HepG2 (cell line): ENCODE measurements at regions not wholly inside any gene's neighbourhood (a gene's known extent, or its start where the extent isn't known, plus 50 kb on each side); places are given as distances from the start of the nearest gene placed in this dataset.

Experiments used
- ATAC-seq: fragments of 200-7000 bp; cut with Tn5 transposase; 3 replicates; pipeline ENCODE4 v1.9.1; 2020; ENCODE audit warnings: mild to moderate bottlenecking, moderate library complexity
- BruUV-seq: library from RNA; stranded (reverse); fragments of 400-500 nt; replicated peaks from 2 replicates; lab custom pipeline; 2021; lab: Mats Ljungman, UMichigan
- CTCF ChIA-PET: fragments of 300-600 bp; formaldehyde crosslinking; extraction: SDS; loops from one replicate; lab custom pipeline; 2021; ENCODE audit warnings: low total read pairs, inconsistent platforms, low intra/inter-chr PET ratio; lab: Yijun Ruan, JAX
- POLR2A ChIA-PET: fragments of 350-600 bp; sonication (Branson Sonifier 250); formaldehyde crosslinking; loops from one replicate; lab custom pipeline; 2020; ENCODE audit warnings: antibody characterized with exemption, inconsistent platforms; lab: Yijun Ruan, JAX
- DNase-seq: peaks from one replicate; pipeline ENCODE4 v3.0.0-alpha.2; 2015; ENCODE audit warnings: low spot score
- FAIRE-seq: peaks from 3 replicates; lab custom pipeline; 2011; peaks lifted over from hg19 to GRCh38; lab: Jason Lieb, UNC
- H2AFZ ChIP-seq: one replicate; pipeline ENCODE4 v1.6.1; 2011; ENCODE audit warnings: low read length, inconsistent platforms
- H3K27ac ChIP-seq: fragments of 300-600 bp; 3 replicates; pipeline ENCODE4 v1.8.0; 2011; ENCODE audit warnings: mixed run types, mild to moderate bottlenecking, mixed read lengths, low read length, inconsistent platforms; ENCODE audit not compliant: insufficient read depth; ENCODE audit errors: extremely low read length
- H3K27me3 ChIP-seq, 2 experiments: fragments of 200-600 bp in 1 of 2; 2 replicates in 1 of 2; 3 replicates in 1 of 2; pipeline versions ENCODE4 v1.6.0 to v1.8.0; 2011; ENCODE audit warnings: low read length in 2 of 2, mild to moderate bottlenecking in 2 of 2, moderate library complexity in 2 of 2, inconsistent platforms in 1 of 2; ENCODE audit not compliant: insufficient read depth in 2 of 2, control insufficient read depth in 1 of 2
- H3K36me3 ChIP-seq, 2 experiments: fragments of 200-600 bp in 1 of 2; replicated peaks in 1 of 2; 2 replicates in 1 of 2; 3 replicates in 1 of 2; pipeline versions ENCODE4 v1.5.1 to v1.8.0; 2011; ENCODE audit warnings: low read length in 2 of 2, inconsistent platforms in 1 of 2; ENCODE audit not compliant: insufficient read depth in 2 of 2, control insufficient read depth in 1 of 2
- H3K4me1 ChIP-seq: 2 replicates; pipeline ENCODE4 v1.5.1; 2012; ENCODE audit warnings: low read length, inconsistent platforms; ENCODE audit not compliant: insufficient read depth
- H3K4me2 ChIP-seq: 2 replicates; pipeline ENCODE4 v1.6.0; 2011; ENCODE audit warnings: low read depth, low read length, inconsistent platforms
- H3K4me3 ChIP-seq, 3 experiments: fragments of 200-600 bp in 1 of 3; sonication (generic), shearing (Covaris generic) in 1 of 3; replicated peaks in 1 of 3; 2 replicates each; pipeline ENCODE4 v1.5.1; 2011 to 2016; ENCODE audit warnings: low read length in 3 of 3, inconsistent platforms in 2 of 3, low read depth in 2 of 3, mild to moderate bottlenecking in 2 of 3, control low read depth in 1 of 3, mixed read lengths in 1 of 3; ENCODE audit not compliant: insufficient read depth in 1 of 3
- H3K79me2 ChIP-seq: one replicate; pipeline ENCODE4 v1.6.1; 2011; ENCODE audit warnings: low read length, inconsistent platforms; ENCODE audit not compliant: insufficient read depth
- H3K9ac ChIP-seq: 2 replicates; pipeline ENCODE4 v1.6.0; 2011; ENCODE audit warnings: mild to moderate bottlenecking, low read depth, low read length, inconsistent platforms; ENCODE audit not compliant: insufficient read depth
- H3K9me3 ChIP-seq: 2 replicates; pipeline ENCODE4 v1.5.1; 2012; ENCODE audit warnings: mild to moderate bottlenecking, low read length
- H4K20me1 ChIP-seq: 2 replicates; pipeline ENCODE4 v1.6.0; 2011; ENCODE audit warnings: inconsistent platforms, mild to moderate bottlenecking, low read length, moderate library complexity; ENCODE audit not compliant: insufficient read depth
- EED ChIP-seq: sonication (generic); formaldehyde crosslinking; IDR thresholded peaks from 2 replicates; pipeline ENCODE4 v1.5.0; 2020; ENCODE audit warnings: mild to moderate bottlenecking, missing genetic modification reagents
- KLF6 ChIP-seq: IDR thresholded peaks from 2 replicates; pipeline ENCODE4 v1.8.0; 2016; ENCODE audit warnings: missing biosample characterization, missing genetic modification reagents
- ZBTB21 ChIP-seq: sonication (generic); formaldehyde crosslinking; IDR thresholded peaks from 2 replicates; pipeline ENCODE4 v1.4.0; 2020; ENCODE audit warnings: missing genetic modification reagents
- ZBTB8A ChIP-seq: sonication (generic); formaldehyde crosslinking; IDR thresholded peaks from 2 replicates; pipeline ENCODE4 v1.4.0; 2020; ENCODE audit warnings: mild to moderate bottlenecking, low read depth, missing genetic modification reagents, borderline replicate concordance
- ZFP90 ChIP-seq: sonication (generic); formaldehyde crosslinking; IDR thresholded peaks from 2 replicates; pipeline ENCODE4 v1.8.0; 2022; ENCODE audit warnings: missing genetic modification reagents, mild to moderate bottlenecking, inconsistent platforms, borderline replicate concordance
- ZFX ChIP-seq: sonication (generic); formaldehyde crosslinking; IDR thresholded peaks from 2 replicates; pipeline ENCODE4 v1.4.0; 2020; ENCODE audit warnings: mild to moderate bottlenecking, low read depth, missing genetic modification reagents, moderate library complexity
- ZNF101 ChIP-seq: sonication (generic); formaldehyde crosslinking; IDR thresholded peaks from 2 replicates; pipeline ENCODE4 v1.4.0; 2020; ENCODE audit warnings: mild to moderate bottlenecking, low read depth, missing genetic modification reagents, borderline replicate concordance
- ZNF326 ChIP-seq: sonication (generic); formaldehyde crosslinking; IDR thresholded peaks from 2 replicates; pipeline ENCODE4 v1.4.0; 2020; ENCODE audit warnings: missing genetic modification reagents, borderline replicate concordance
- ZNF329 ChIP-seq: sonication (generic); formaldehyde crosslinking; IDR thresholded peaks from 2 replicates; pipeline ENCODE4 v1.9.0; 2021; ENCODE audit warnings: low read depth, mild to moderate bottlenecking, missing genetic modification reagents
- ZNF616 ChIP-seq: sonication (generic); formaldehyde crosslinking; IDR thresholded peaks from 2 replicates; pipeline ENCODE4 v1.5.0; 2020; ENCODE audit warnings: low read depth, mild to moderate bottlenecking, missing genetic modification reagents
- ZNF660 ChIP-seq: sonication (generic); formaldehyde crosslinking; IDR thresholded peaks from 2 replicates; pipeline ENCODE4 v1.5.1; 2020; ENCODE audit warnings: mild to moderate bottlenecking, low read depth, missing genetic modification reagents, borderline replicate concordance
- ZNF720 ChIP-seq: sonication (generic); formaldehyde crosslinking; IDR thresholded peaks from 2 replicates; pipeline ENCODE4 v1.4.0; 2020; ENCODE audit warnings: missing genetic modification reagents
- ZNF777 ChIP-seq: sonication (generic); formaldehyde crosslinking; IDR thresholded peaks from 2 replicates; pipeline ENCODE4 v1.4.0; 2020; ENCODE audit warnings: missing genetic modification reagents
- in situ Hi-C: cut with HindIII; loops from 2 replicates; pipeline ENCODE4 v1.10.0; 2017; ENCODE audit warnings: low pct_unique_long_range_greater_than_20kb; ENCODE audit not compliant: extremely low pct_ligation_motif_present
- intact Hi-C: fragments of 100-400 bp; cut with micrococcal nuclease; formaldehyde crosslinking; loops from one replicate; pipeline ENCODE4 v1.10.0; 2022; ENCODE audit not compliant: unreplicated experiment
- TF ChIP-seq, protein P1 (sequence below): sonication (generic); formaldehyde crosslinking; IDR thresholded peaks from 2 replicates; pipeline ENCODE4 v1.8.0; 2022; ENCODE audit warnings: missing genetic modification reagents, mild to moderate bottlenecking, borderline replicate concordance
- TF ChIP-seq, protein P2 (sequence below): sonication (generic); formaldehyde crosslinking; IDR thresholded peaks from 2 replicates; pipeline ENCODE4 v1.8.0; 2022; ENCODE audit warnings: mild to moderate bottlenecking, missing genetic modification reagents
- TF ChIP-seq, protein P3 (sequence below): sonication (generic); formaldehyde crosslinking; IDR thresholded peaks from 2 replicates; pipeline ENCODE4 v1.4.0; 2020; ENCODE audit warnings: low read depth, mild to moderate bottlenecking, missing genetic modification reagents

DNA sequence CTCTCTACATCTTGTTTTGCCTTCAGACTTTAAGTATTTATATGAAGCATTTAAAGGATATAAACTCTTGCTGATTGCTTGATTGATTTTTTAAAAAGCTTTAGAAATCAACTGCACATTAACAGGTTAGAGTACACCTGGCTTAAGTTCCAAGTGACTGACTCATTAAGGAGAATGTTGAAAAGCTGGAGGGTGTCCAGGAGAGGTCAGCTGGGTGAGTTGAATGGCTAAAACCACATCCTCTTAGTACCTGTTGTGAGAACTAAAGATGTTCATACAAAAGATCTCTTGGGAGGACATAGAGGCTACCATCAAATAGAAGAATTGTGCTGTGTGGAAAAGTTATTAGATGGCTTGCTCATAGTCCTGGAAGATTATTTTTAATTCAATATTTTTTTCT, 206.8 kb downstream of the TXNL1 start:
- peaks cover 12% of the 10 kb centered on the region for H3K9me3 ChIP-seq
- in situ Hi-C loops (no loop called here), intact Hi-C loops (no loop called here)
- no peak overlapping the region for H3K27ac ChIP-seq
- ChIA-PET CTCF (no interaction called here), POLR2A (no interaction called here)
- FAIRE-seq: no peak
- H4K20me1 ChIP-seq: no peaks in the 10 kb centered on the region
- H2AFZ ChIP-seq: no peak overlapping the region
- H3K27me3 ChIP-seq: no peaks in the 10 kb centered on the region; a peak in 1 of 5 replicates
- H3K9ac ChIP-seq: no peak overlapping the region
- no peaks in the 10 kb centered on the region for H3K4me1 ChIP-seq
- BruUV-seq: no TSS peak
- H3K4me3 ChIP-seq: no peak overlapping the region
- H3K36me3 ChIP-seq: no peaks in the 10 kb centered on the region
- no peak overlapping the region for H3K4me2 ChIP-seq
- no peak for ATAC-seq
- H3K79me2 ChIP-seq: no peaks in the 10 kb centered on the region
- TF ChIP-seq ZNF101: no peak
- no peak for TF ChIP-seq ZBTB8A (CRISPR knock-in tag)
- TF ChIP-seq EED: no peak
- TF ChIP-seq ZFX (CRISPR knock-in tag): no peak
- DNase-seq: no peak

DNA sequence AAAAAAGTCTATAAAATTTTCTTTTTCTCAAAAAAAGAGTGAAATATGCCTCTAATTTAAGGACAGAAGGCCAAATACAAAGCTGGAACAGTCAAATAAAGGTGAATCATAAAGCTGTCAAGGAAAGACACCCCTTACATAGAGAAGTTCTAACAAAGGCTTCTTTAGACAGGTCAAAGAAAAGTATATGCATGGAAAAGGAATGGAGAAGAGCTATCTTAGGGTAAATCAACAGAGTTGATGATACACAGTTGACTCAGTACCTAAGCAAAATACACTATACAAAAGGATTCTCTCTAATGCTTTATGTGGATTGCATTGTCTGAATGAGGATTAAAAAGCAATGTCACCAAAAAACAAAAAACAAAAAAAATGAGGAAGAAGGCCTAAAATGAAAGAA, 214.8 kb downstream of the TXNL1 start:
- no peak overlapping the region for H2AFZ ChIP-seq
- DNase-seq (no peak), ATAC-seq (no peak), FAIRE-seq (no peak)
- intact Hi-C loops (no loop called here), in situ Hi-C loops (no loop called here)
- H3K4me3 ChIP-seq: no peak overlapping the region
- ChIA-PET CTCF (no interaction called here), POLR2A (no interaction called here)
- H4K20me1 ChIP-seq: no peaks in the 10 kb centered on the region
- H3K79me2 ChIP-seq: no peaks in the 10 kb centered on the region
- H3K9ac ChIP-seq: no peak overlapping the region
- no peak overlapping the region for H3K27ac ChIP-seq
- no peaks in the 10 kb centered on the region for H3K27me3 ChIP-seq
- H3K9me3 ChIP-seq: peaks cover 22% of the 10 kb centered on the region
- no TSS peak for BruUV-seq
- TF ChIP-seq KLF6 (CRISPR knock-in tag): no peak
- TF ChIP-seq ZNF660 (CRISPR knock-in tag): no peak
- TF ChIP-seq ZNF329 (CRISPR knock-in tag): no peak
- no peak for TF ChIP-seq ZNF720 (CRISPR knock-in tag)
- TF ChIP-seq, protein P1, sequence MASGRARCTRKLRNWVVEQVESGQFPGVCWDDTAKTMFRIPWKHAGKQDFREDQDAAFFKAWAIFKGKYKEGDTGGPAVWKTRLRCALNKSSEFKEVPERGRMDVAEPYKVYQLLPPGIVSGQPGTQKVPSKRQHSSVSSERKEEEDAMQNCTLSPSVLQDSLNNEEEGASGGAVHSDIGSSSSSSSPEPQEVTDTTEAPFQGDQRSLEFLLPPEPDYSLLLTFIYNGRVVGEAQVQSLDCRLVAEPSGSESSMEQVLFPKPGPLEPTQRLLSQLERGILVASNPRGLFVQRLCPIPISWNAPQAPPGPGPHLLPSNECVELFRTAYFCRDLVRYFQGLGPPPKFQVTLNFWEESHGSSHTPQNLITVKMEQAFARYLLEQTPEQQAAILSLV (CRISPR knock-in tag): no peak
- TF ChIP-seq ZFP90 (CRISPR knock-in tag): no peak
- TF ChIP-seq, protein P2, sequence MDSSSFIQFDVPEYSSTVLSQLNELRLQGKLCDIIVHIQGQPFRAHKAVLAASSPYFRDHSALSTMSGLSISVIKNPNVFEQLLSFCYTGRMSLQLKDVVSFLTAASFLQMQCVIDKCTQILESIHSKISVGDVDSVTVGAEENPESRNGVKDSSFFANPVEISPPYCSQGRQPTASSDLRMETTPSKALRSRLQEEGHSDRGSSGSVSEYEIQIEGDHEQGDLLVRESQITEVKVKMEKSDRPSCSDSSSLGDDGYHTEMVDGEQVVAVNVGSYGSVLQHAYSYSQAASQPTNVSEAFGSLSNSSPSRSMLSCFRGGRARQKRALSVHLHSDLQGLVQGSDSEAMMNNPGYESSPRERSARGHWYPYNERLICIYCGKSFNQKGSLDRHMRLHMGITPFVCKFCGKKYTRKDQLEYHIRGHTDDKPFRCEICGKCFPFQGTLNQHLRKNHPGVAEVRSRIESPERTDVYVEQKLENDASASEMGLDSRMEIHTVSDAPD (CRISPR knock-in tag): no peak
- no peak for TF ChIP-seq ZNF326 (CRISPR knock-in tag)
- no peak for TF ChIP-seq ZNF616 (CRISPR knock-in tag)
- TF ChIP-seq ZBTB21: no peak
- TF ChIP-seq, protein P3, sequence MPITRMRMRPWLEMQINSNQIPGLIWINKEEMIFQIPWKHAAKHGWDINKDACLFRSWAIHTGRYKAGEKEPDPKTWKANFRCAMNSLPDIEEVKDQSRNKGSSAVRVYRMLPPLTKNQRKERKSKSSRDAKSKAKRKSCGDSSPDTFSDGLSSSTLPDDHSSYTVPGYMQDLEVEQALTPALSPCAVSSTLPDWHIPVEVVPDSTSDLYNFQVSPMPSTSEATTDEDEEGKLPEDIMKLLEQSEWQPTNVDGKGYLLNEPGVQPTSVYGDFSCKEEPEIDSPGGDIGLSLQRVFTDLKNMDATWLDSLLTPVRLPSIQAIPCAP (CRISPR knock-in tag): no peak
- TF ChIP-seq ZNF777 (CRISPR knock-in tag): no peak
- H3K4me1 ChIP-seq: no peaks in the 10 kb centered on the region
- H3K4me2 ChIP-seq: no peak overlapping the region
- no peaks in the 10 kb centered on the region for H3K36me3 ChIP-seq
